DND-41 (cell line): ENCODE measurements at regions not wholly inside any gene's neighbourhood (a gene's known extent, or its start where the extent isn't known, plus 50 kb on each side); places are given as distances from the start of the nearest gene placed in this dataset.

ENCODE experiments used
- CTCF ChIP-seq: IDR thresholded peaks from 2 replicates; pipeline ENCODE4 v1.5.1; 2012; ENCODE audit warnings: borderline replicate concordance, low read length, moderate library complexity, mild to moderate bottlenecking; ENCODE audit not compliant: poor library complexity, severe bottlenecking; ENCODE audit errors: extremely low read depth
- EZH2 ChIP-seq: IDR thresholded peaks from 3 replicates; pipeline ENCODE4 v1.6.1; 2012; ENCODE audit warnings: borderline replicate concordance, low read depth, mild to moderate bottlenecking, moderate library complexity, low read length, inconsistent platforms; ENCODE audit not compliant: severe bottlenecking

GRCh38 chr14:97931273-97931672 is 1134.1 kb downstream of the VRK1 start:
- TF ChIP-seq CTCF (no peak), EZH2 (no peak)
